ENCODE measurements at regions not wholly inside any gene's neighbourhood (a gene's known extent, or its start where the extent isn't known, plus 50 kb on each side); places are given as distances from the start of the nearest gene placed in this dataset.

DNA sequence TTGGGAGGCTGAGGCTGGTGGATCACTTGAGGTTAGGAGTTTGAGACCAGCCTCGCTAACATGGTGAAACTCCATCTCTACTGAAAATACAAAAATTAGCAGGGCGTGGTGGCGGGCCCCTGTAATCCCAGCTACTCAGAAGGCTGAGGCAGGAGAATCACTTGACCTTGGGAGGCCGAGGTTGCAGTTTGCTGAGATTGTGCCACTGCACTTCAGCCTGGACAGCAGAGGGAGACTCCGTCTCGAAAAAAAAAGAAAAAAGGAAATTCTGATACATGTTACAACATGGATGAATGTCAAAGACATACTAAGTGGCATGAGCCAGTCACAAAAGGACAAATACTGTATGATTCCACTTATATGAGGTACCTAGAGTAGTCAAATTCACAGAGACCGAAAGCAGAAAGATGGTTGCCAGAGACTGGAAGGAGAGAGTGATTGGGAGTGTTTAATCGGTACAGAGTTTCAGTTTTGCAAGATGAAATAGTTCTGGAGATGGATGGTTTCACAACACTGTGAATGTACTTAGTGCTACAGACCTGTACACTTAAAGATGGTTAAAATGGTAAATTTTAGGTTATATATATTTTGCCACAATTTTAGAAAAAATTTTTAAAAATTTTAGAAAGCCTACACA lies 92.3 kb downstream of the BLID start:
- Histone ChIP-seq H3K4me2 (no peak overlapping the region), H3K4me3 (no peak overlapping the region), H3K27ac (no peak overlapping the region), H3K79me2 (ENCODE audit: low read depth) (no peaks in the 10 kb centered on the region), H3K36me3 (ENCODE audit: low read depth) (no peaks in the 10 kb centered on the region), H3F3A (ENCODE audit: insufficient read depth, low read depth) (no peaks in the 10 kb centered on the region), H2AFZ (no peak overlapping the region), H3K9me3 (ENCODE audit: insufficient read depth, low read depth) (no peaks in the 10 kb centered on the region), H4K20me1 (ENCODE audit: insufficient read depth) (no peaks in the 10 kb centered on the region), H3K9me2 (ENCODE audit: insufficient read depth) (no peaks in the 10 kb centered on the region; the same call in 1 of the 2 replicates), H3K4me1 (replicated peaks; ENCODE audit: insufficient read depth) (no peaks in the 10 kb centered on the region), H3K27me3 (ENCODE audit: insufficient read depth, low read depth) (no peaks in the 10 kb centered on the region)
- no peak for DNase-seq
- CTCF ChIA-PET: no interaction called here
- no TSS peak for BruUV-seq (replicated peaks)
- POLR2A ChIA-PET (ENCODE audit: unreplicated experiment): no interaction called here
- intact Hi-C loops (cut with micrococcal nuclease; ENCODE audit: unreplicated experiment): loop anchor here (5.0 kb wide), 1 partner anchor 179 kb away; no protein-coding TSS in a partner anchor
- TF ChIP-seq CTCF (conservative IDR thresholded peaks at IDR 0.05): no peak
- TF ChIP-seq EZH2 (IDR thresholded peaks at IDR 0.05; ENCODE audit: low read depth): no peak

DNA sequence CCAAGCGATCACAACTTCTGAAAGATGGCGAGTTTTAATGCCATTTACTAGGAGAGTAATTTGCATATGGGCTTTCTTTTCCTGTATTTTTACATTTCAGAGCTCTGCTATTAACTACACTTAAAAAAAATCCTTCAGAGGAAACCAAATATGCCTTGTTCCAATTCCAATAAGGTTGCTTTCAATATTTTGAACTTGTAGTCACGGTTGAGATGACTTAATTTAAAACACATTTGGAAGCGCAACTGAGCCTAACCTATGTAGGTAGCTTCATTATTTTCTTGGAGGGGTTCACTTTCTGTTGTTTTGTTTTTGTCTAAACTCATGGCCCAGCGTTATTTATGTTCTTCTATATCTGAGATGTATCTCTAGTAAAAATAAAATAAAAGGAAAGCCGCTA lies 93.4 kb downstream of the BLID start:
- no TSS peak for BruUV-seq (replicated peaks)
- Histone ChIP-seq H3K4me1 (replicated peaks; ENCODE audit: insufficient read depth) (no peaks in the 10 kb centered on the region), H4K20me1 (ENCODE audit: insufficient read depth) (no peaks in the 10 kb centered on the region), H3K36me3 (ENCODE audit: low read depth) (no peaks in the 10 kb centered on the region), H2AFZ (no peak overlapping the region), H3K27ac (no peak overlapping the region), H3K9me2 (ENCODE audit: insufficient read depth) (no peaks in the 10 kb centered on the region; the same call in 1 of the 2 replicates), H3K4me3 (no peak overlapping the region), H3F3A (ENCODE audit: insufficient read depth, low read depth) (no peaks in the 10 kb centered on the region), H3K79me2 (ENCODE audit: low read depth) (no peaks in the 10 kb centered on the region), H3K27me3 (ENCODE audit: insufficient read depth, low read depth) (no peaks in the 10 kb centered on the region), H3K4me2 (no peak overlapping the region), H3K9me3 (ENCODE audit: insufficient read depth, low read depth) (no peaks in the 10 kb centered on the region)
- ChIA-PET POLR2A (ENCODE audit: unreplicated experiment) (no interaction called here), CTCF (no interaction called here)
- intact Hi-C loops (cut with micrococcal nuclease; ENCODE audit: unreplicated experiment): loop anchor here (5.0 kb wide), 1 partner anchor 180 kb away; no protein-coding TSS in a partner anchor
- TF ChIP-seq EZH2 (IDR thresholded peaks at IDR 0.05; ENCODE audit: low read depth) (no peak), CTCF (conservative IDR thresholded peaks at IDR 0.05) (no peak)
- no peak for DNase-seq

- intact Hi-C loops (cut with micrococcal nuclease; ENCODE audit: unreplicated experiment): loop anchor here (5.0 kb wide), 1 partner anchor 181 kb away; no protein-coding TSS in a partner anchor
- H3K79me2 ChIP-seq (ENCODE audit: low read depth): no peaks in the 10 kb centered on the region
- H3K9me2 ChIP-seq (ENCODE audit: insufficient read depth): no peaks in the 10 kb centered on the region; the same call in 1 of the 2 replicates
- H3K27ac ChIP-seq: no peak overlapping the region
- H3K4me3 ChIP-seq: no peak overlapping the region
- H3K4me1 ChIP-seq (replicated peaks; ENCODE audit: insufficient read depth): no peaks in the 10 kb centered on the region
- no TSS peak for BruUV-seq (replicated peaks)
- no peak for DNase-seq
- no peaks in the 10 kb centered on the region for H3K9me3 ChIP-seq (ENCODE audit: insufficient read depth, low read depth)
- TF ChIP-seq EZH2 (IDR thresholded peaks at IDR 0.05; ENCODE audit: low read depth) (no peak), CTCF (conservative IDR thresholded peaks at IDR 0.05) (peak; percentile 48)
- H3K4me2 ChIP-seq: no peak overlapping the region
- no peaks in the 10 kb centered on the region for H3K27me3 ChIP-seq (ENCODE audit: insufficient read depth, low read depth)
- H3F3A ChIP-seq (ENCODE audit: insufficient read depth, low read depth): no peaks in the 10 kb centered on the region
- ChIA-PET CTCF (no interaction called here), POLR2A (ENCODE audit: unreplicated experiment) (no interaction called here)
- no peaks in the 10 kb centered on the region for H4K20me1 ChIP-seq (ENCODE audit: insufficient read depth)
- H2AFZ ChIP-seq: no peak overlapping the region
- no peaks in the 10 kb centered on the region for H3K36me3 ChIP-seq (ENCODE audit: low read depth)
These were observed 95.1 kb downstream of the BLID start for GRCh38 chr11:122020902-122021301.
